ENCODE measurements at regions not wholly inside any gene's neighbourhood (a gene's known extent, or its start where the extent isn't known, plus 50 kb on each side); places are given as distances from the start of the nearest gene placed in this dataset.

DNA sequence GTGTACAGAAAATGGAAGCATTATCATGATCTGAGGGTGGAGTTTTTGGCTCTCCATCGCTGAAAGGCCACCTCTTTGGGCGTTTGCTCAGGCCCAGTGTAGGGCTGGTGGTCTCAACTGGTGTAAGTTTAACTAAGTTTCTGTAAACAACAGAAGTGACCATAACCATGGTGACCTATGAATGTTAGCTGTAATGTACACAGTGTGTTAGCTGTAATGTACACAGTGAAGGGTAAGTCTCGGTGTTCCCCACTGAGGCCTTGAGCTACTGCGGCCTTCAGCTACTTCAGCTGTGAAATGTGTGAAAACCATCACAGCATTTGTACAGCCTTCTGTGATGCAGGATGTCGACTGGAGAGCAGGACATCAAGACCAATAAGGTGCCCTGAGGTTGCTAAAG lies 185.2 kb downstream of the MYLK4 start:
- TF ChIP-seq, protein P1, sequence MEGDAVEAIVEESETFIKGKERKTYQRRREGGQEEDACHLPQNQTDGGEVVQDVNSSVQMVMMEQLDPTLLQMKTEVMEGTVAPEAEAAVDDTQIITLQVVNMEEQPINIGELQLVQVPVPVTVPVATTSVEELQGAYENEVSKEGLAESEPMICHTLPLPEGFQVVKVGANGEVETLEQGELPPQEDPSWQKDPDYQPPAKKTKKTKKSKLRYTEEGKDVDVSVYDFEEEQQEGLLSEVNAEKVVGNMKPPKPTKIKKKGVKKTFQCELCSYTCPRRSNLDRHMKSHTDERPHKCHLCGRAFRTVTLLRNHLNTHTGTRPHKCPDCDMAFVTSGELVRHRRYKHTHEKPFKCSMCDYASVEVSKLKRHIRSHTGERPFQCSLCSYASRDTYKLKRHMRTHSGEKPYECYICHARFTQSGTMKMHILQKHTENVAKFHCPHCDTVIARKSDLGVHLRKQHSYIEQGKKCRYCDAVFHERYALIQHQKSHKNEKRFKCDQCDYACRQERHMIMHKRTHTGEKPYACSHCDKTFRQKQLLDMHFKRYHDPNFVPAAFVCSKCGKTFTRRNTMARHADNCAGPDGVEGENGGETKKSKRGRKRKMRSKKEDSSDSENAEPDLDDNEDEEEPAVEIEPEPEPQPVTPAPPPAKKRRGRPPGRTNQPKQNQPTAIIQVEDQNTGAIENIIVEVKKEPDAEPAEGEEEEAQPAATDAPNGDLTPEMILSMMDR (IDR thresholded peaks at IDR 0.05 in 2 of 3, conservative IDR thresholded peaks at IDR 0.05 in 1 of 3; ENCODE audit: borderline replicate concordance in 1 of 3, insufficient read depth in 1 of 3, low read depth in 2 of 3, low read length in 2 of 3) = no peak
- no peak for TF ChIP-seq POLR2AphosphoS5 (IDR thresholded peaks at IDR 0.05; ENCODE audit: low read depth, low read length)
- no peak for TF ChIP-seq RAD21 (IDR thresholded peaks at IDR 0.05; ENCODE audit: low read depth)
- TF ChIP-seq POLR2A (IDR thresholded peaks at IDR 0.05; ENCODE audit: borderline replicate concordance, extremely low read depth, insufficient read depth, insufficient read length) = no peak
- TF ChIP-seq SIN3A (IDR thresholded peaks at IDR 0.05; ENCODE audit: low read depth) = no peak
- TF ChIP-seq, protein P2, sequence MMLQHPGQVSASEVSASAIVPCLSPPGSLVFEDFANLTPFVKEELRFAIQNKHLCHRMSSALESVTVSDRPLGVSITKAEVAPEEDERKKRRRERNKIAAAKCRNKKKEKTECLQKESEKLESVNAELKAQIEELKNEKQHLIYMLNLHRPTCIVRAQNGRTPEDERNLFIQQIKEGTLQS (IDR thresholded peaks at IDR 0.05) = no peak
- no peak for TF ChIP-seq EZH2 (IDR thresholded peaks at IDR 0.05)
- TF ChIP-seq JUND (IDR thresholded peaks at IDR 0.05) = no peak

Measured in HCT116 (cell line).